Endodermal cell (in vitro differentiated cells): ENCODE measurements at regions not wholly inside any gene's neighbourhood (a gene's known extent, or its start where the extent isn't known, plus 50 kb on each side); places are given as distances from the start of the nearest gene placed in this dataset.

Source experiments
- DNase-seq: peaks from one replicate; pipeline ENCODE4 v3.0.0-alpha.2; 2017
- H3K27ac ChIP-seq: 2 replicates; pipeline ENCODE4 v1.5.1; 2013; ENCODE audit warnings: mild to moderate bottlenecking, low read depth, low read length, moderate library complexity
- H3K27me3 ChIP-seq: 2 replicates; pipeline ENCODE4 v1.6.1; 2013; ENCODE audit warnings: mild to moderate bottlenecking, low read length, moderate library complexity; ENCODE audit not compliant: insufficient read depth, control insufficient read depth, poor library complexity, severe bottlenecking
- H3K36me3 ChIP-seq: 2 replicates; pipeline ENCODE4 v1.7.0; 2013; ENCODE audit warnings: mild to moderate bottlenecking, low read length, moderate library complexity; ENCODE audit not compliant: control insufficient read depth, insufficient read depth
- H3K4me1 ChIP-seq: one replicate; pipeline ENCODE4 v1.7.0; 2013; ENCODE audit warnings: low read length; ENCODE audit not compliant: control insufficient read depth, insufficient read depth
- H3K4me3 ChIP-seq: 2 replicates; pipeline ENCODE4 v1.5.1; 2013; ENCODE audit warnings: mild to moderate bottlenecking, low read length, moderate library complexity
- H3K9ac ChIP-seq: 2 replicates; pipeline ENCODE4 v1.6.1; 2013; ENCODE audit warnings: mild to moderate bottlenecking, low read length, moderate library complexity; ENCODE audit not compliant: poor library complexity, severe bottlenecking; ENCODE audit errors: extremely low read depth
- H3K9me3 ChIP-seq: 2 replicates; pipeline ENCODE4 v1.6.1; 2013; ENCODE audit warnings: mild to moderate bottlenecking, low read length, moderate library complexity; ENCODE audit not compliant: control insufficient read depth
- H3K27ac Mint-ChIP-seq: 2 replicates; pipeline ENCODE4 v1.8.0; 2020; ENCODE audit warnings: mixed read lengths
- H3K27me3 Mint-ChIP-seq: 2 replicates; pipeline ENCODE4 v1.8.0; 2021; ENCODE audit warnings: mild to moderate bottlenecking, mixed read lengths; ENCODE audit not compliant: insufficient read depth
- H3K36me3 Mint-ChIP-seq: 2 replicates; pipeline ENCODE4 v1.8.0; 2020; ENCODE audit warnings: low read depth, mixed read lengths
- H3K4me1 Mint-ChIP-seq: 2 replicates; pipeline ENCODE4 v1.8.0; 2020; ENCODE audit warnings: mixed read lengths
- H3K4me3 Mint-ChIP-seq: 2 replicates; pipeline ENCODE4 v1.8.0; 2020; ENCODE audit warnings: mild to moderate bottlenecking, moderate library complexity, mixed read lengths
- H3K9me3 Mint-ChIP-seq: 2 replicates; pipeline ENCODE4 v1.8.0; 2020; ENCODE audit warnings: mild to moderate bottlenecking, mixed read lengths
- CTCF ChIP-seq: fragments of 200-600 bp; sonication (generic); conservative IDR thresholded peaks from 2 replicates; pipeline ENCODE4 v1.5.0; 2021; ENCODE audit warnings: antibody characterized with exemption, mild to moderate bottlenecking
- WGBS, 2 experiments: methylation state at CpG; one replicate each; pipeline versions ENCODE4 v1.1.5 to v1.1.7; 2013; ENCODE audit warnings: missing lambda C conversion rate in 2 of 2, mixed read lengths in 1 of 2; ENCODE audit not compliant: insufficient coverage in 1 of 2, insufficient read length in 1 of 2; 5-methylcytosine and 5-hydroxymethylcytosine counted together

DNA sequence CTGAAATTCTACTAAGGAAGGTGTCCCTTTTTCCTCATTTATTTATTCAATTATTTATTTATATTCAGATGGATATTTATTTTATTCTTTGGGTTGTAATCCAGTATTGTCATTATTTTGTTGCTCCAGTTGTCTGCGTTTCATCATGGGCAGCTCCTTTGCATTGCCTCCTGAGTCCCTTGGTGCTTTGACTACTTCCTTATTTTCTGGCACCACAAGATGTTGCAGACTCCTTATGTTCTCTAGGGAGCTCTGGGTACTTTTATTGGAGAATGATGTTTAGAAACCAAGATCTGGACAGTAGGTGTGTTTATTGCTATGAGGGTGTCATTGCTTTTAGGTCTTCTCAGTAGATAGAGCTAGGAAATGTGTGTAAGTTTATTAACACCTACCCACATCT lies 59.9 kb upstream of the ERRFI1 start:
- H3K27me3 ChIP-seq = no peaks in the 10 kb centered on the region
- no peak overlapping the region for H3K4me3 ChIP-seq
- Mint-ChIP-seq H3K27ac (no peak overlapping the region), H3K4me1 (peaks cover 22% of the 10 kb centered on the region), H3K9me3 (peaks cover 11% of the 10 kb centered on the region), H3K27me3 (no peaks in the 10 kb centered on the region), H3K4me3 (no peak overlapping the region), H3K36me3 (peaks cover 3% of the 10 kb centered on the region)
- H3K9ac ChIP-seq = no peak overlapping the region
- TF ChIP-seq CTCF = no peak
- H3K9me3 ChIP-seq = peaks cover 17% of the 10 kb centered on the region
- DNase-seq = no peak
- H3K27ac ChIP-seq = no peak overlapping the region
- H3K4me1 ChIP-seq = peaks cover 9% of the 10 kb centered on the region
- no peaks in the 10 kb centered on the region for H3K36me3 ChIP-seq
- 93% methylated on average over 1 of the region's 1 CpG; no CpG with 5 or more reads in 1 of the 2 experiments for WGBS, 2 experiments

DNA sequence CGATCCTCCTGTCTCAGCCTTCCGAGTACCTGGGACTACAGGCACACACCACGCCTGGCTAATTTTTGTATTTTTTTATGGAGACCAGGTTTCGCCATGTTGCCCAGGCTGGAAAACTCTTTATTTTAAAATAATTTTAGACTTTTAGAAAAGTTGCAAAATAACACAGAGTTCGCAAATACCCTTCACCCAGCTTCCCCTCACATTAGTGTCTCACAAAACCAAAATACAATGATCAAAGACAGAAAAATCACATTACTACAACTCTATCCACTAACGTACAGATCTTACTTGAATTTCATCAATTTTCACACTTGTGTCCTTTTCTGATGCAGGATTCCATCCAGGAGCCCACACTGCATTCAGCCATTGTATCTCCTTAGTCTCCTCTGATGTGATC lies 58.8 kb upstream of the ERRFI1 start:
- Mint-ChIP-seq H3K4me1 (peaks cover 25% of the 10 kb centered on the region), H3K9me3 (peaks cover 11% of the 10 kb centered on the region), H3K4me3 (no peak overlapping the region), H3K36me3 (peaks cover 3% of the 10 kb centered on the region), H3K27me3 (peaks cover 4% of the 10 kb centered on the region), H3K27ac (no peak overlapping the region)
- peaks cover 17% of the 10 kb centered on the region for H3K9me3 ChIP-seq
- 82 to 96% methylated on average over 5 to 6 of the region's 6 CpGs for WGBS, 2 experiments
- H3K4me3 ChIP-seq = no peak overlapping the region
- H3K27ac ChIP-seq = no peak overlapping the region
- no peak overlapping the region for H3K9ac ChIP-seq
- H3K4me1 ChIP-seq = peaks cover 9% of the 10 kb centered on the region
- TF ChIP-seq CTCF = no peak
- H3K36me3 ChIP-seq = no peaks in the 10 kb centered on the region
- DNase-seq = no peak
- H3K27me3 ChIP-seq = no peaks in the 10 kb centered on the region

GRCh38 chr1:8083739-8084484 lies 57.8 kb upstream of the ERRFI1 start:
- Mint-ChIP-seq H3K4me1 (peaks cover 22% of the 10 kb centered on the region), H3K27ac (peak overlapping the region; percentile 85)
- H3K9ac ChIP-seq = peak overlapping the region; percentile 23

More at GRCh38 chr1:8083739-8084484, 57.8 kb upstream of the ERRFI1 start:
- Histone ChIP-seq H3K27ac (no peak overlapping the region), H3K4me1 (peaks cover 9% of the 10 kb centered on the region), H3K36me3 (no peaks in the 10 kb centered on the region), H3K9me3 (peaks cover 17% of the 10 kb centered on the region), H3K27me3 (no peaks in the 10 kb centered on the region), H3K4me3 (peak overlapping the region; percentile 22)
- peaks cover 11% of the 10 kb centered on the region for H3K9me3 Mint-ChIP-seq
- peak; percentile 76 for DNase-seq
- 55 to 73% methylated on average over 5 to 9 of the region's 9 CpGs for WGBS, 2 experiments
- peak overlapping the region; percentile 10 for H3K4me3 Mint-ChIP-seq
- H3K27me3 Mint-ChIP-seq = peaks cover 4% of the 10 kb centered on the region
- peaks cover 3% of the 10 kb centered on the region for H3K36me3 Mint-ChIP-seq
- TF ChIP-seq CTCF = no peak
